Calu3 (cell line): ENCODE measurements at regions not wholly inside any gene's neighbourhood (a gene's known extent, or its start where the extent isn't known, plus 50 kb on each side); places are given as distances from the start of the nearest gene placed in this dataset.

Experiments
- BruUV-seq: library from RNA; stranded (reverse); fragments of 400-500 nt; replicated peaks from 2 replicates; lab custom pipeline; 2021; lab: Mats Ljungman, UMichigan
- CTCF ChIA-PET: fragments of 300-600 bp; sonication (Branson Sonifier 250); formaldehyde crosslinking; loops from one replicate; lab custom pipeline; 2022; ENCODE audit warnings: antibody characterized with exemption; lab: Charles Lee
- DNase-seq: peaks from one replicate; pipeline ENCODE4 v3.0.0; 2022
- H3K27ac Mint-ChIP-seq: one replicate; pipeline ENCODE4 v1.8.0; 2022; ENCODE audit warnings: mixed read lengths; ENCODE audit not compliant: unreplicated experiment
- H3K27me3 Mint-ChIP-seq: one replicate; pipeline ENCODE4 v1.8.0; 2022; ENCODE audit warnings: mixed read lengths; ENCODE audit not compliant: unreplicated experiment
- H3K36me3 Mint-ChIP-seq: one replicate; pipeline ENCODE4 v1.8.0; 2022; ENCODE audit warnings: mild to moderate bottlenecking, moderate library complexity, mixed read lengths; ENCODE audit not compliant: insufficient read depth, unreplicated experiment
- H3K4me1 Mint-ChIP-seq: one replicate; pipeline ENCODE4 v1.8.0; 2022; ENCODE audit warnings: mild to moderate bottlenecking, low read depth, mixed read lengths; ENCODE audit not compliant: unreplicated experiment
- H3K4me3 Mint-ChIP-seq: one replicate; pipeline ENCODE4 v1.8.0; 2022; ENCODE audit warnings: mild to moderate bottlenecking, low read depth, moderate library complexity, mixed read lengths; ENCODE audit not compliant: unreplicated experiment
- H3K9me3 Mint-ChIP-seq: one replicate; pipeline ENCODE4 v1.8.0; 2022; ENCODE audit warnings: low read depth, mixed read lengths; ENCODE audit not compliant: unreplicated experiment
- intact Hi-C: fragments of 100-400 bp; cut with micrococcal nuclease; formaldehyde crosslinking; loops from one replicate; pipeline ENCODE4 v1.10.0; 2022; ENCODE audit not compliant: unreplicated experiment
- TF ChIP-seq, protein P1 (sequence below): fragments of 200-600 bp; IDR thresholded peaks from one replicate; pipeline ENCODE4 v1.8.0; 2022; ENCODE audit warnings: antibody characterized with exemption; ENCODE audit not compliant: unreplicated experiment

DNA sequence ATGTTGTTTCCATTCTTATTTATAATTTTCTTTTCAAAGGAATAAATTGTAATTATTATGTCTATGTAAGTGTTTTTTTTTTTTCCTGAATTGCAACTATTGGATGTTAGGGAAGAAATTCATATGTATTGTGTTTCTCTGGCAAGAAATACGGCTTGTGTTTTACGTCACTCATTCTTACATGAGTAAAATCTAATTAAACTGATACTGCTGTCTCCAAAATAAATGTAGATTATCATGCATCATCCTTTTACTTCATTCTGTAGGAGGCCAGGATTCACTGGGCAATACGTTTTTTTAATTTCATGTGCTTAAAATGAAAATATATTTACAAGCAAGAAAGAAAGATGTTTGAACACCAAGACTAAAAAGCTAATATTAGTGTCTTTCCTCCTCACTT is 590.8 kb downstream of the OTOL1 start:
- no peak for DNase-seq
- Mint-ChIP-seq H3K4me3 (no peak overlapping the region), H3K9me3 (no peaks in the 10 kb centered on the region), H3K4me1 (no peaks in the 10 kb centered on the region), H3K36me3 (no peaks in the 10 kb centered on the region), H3K27me3 (no peaks in the 10 kb centered on the region), H3K27ac (no peak overlapping the region)
- no TSS peak for BruUV-seq
- TF ChIP-seq, protein P1, sequence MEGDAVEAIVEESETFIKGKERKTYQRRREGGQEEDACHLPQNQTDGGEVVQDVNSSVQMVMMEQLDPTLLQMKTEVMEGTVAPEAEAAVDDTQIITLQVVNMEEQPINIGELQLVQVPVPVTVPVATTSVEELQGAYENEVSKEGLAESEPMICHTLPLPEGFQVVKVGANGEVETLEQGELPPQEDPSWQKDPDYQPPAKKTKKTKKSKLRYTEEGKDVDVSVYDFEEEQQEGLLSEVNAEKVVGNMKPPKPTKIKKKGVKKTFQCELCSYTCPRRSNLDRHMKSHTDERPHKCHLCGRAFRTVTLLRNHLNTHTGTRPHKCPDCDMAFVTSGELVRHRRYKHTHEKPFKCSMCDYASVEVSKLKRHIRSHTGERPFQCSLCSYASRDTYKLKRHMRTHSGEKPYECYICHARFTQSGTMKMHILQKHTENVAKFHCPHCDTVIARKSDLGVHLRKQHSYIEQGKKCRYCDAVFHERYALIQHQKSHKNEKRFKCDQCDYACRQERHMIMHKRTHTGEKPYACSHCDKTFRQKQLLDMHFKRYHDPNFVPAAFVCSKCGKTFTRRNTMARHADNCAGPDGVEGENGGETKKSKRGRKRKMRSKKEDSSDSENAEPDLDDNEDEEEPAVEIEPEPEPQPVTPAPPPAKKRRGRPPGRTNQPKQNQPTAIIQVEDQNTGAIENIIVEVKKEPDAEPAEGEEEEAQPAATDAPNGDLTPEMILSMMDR, result no peak
- CTCF ChIA-PET, result interaction anchor here (0.7 kb wide), 1 partner anchor 242 kb away, joined by 4 read pairs; no protein-coding TSS in a partner anchor
- intact Hi-C loops, result no loop called here

DNA sequence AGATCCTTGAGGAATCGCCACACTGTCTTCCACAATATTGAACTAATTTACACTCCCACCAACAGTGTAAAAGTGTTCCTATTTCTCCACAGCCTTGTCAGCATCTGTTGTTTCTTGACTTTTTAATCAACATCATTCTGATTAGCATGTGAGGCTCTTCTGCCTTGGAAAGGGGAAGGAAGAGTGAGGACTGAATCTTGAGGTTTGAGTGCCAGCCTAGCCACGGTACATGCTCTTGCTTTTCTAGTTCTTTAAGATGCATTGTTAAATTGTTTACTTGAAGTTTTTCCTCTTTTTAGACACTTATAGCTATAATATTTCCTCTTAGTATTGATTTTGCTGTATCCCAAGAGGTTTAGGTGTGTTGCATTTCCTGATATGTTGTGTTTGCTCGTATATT is 596.1 kb downstream of the OTOL1 start:
- peaks cover 2% of the 10 kb centered on the region for H3K9me3 Mint-ChIP-seq
- no peak overlapping the region for H3K4me3 Mint-ChIP-seq
- DNase-seq, result no peak
- H3K27me3 Mint-ChIP-seq, result no peaks in the 10 kb centered on the region
- H3K36me3 Mint-ChIP-seq, result no peaks in the 10 kb centered on the region
- CTCF ChIA-PET, result interaction anchor here (0.7 kb wide), 1 partner anchor 500 kb away, joined by 3 read pairs; no protein-coding TSS in a partner anchor
- H3K27ac Mint-ChIP-seq, result no peak overlapping the region
- intact Hi-C loops, result no loop called here
- BruUV-seq, result no TSS peak
- TF ChIP-seq, protein P1, result no peak
- H3K4me1 Mint-ChIP-seq, result no peaks in the 10 kb centered on the region

DNA sequence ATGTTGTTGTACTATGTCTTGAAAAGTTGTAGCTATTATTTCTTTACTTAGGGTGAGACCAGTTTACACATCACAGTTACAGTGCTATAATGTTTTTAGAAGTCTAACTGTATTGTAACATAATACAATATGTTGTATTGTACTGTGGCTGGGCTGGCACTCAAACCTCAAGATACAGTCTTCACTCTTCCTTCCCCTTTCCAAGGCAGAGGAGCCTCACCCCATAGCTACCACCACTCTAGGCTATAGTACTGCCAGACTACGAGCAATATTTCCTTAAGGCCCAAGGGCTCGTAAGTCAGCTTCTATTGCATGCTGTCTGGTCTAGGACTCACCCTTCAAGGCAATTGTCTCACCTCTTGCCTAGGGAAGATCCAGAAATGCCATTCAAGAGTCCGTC is 597.7 kb downstream of the OTOL1 start:
- no peaks in the 10 kb centered on the region for H3K4me1 Mint-ChIP-seq
- TF ChIP-seq, protein P1, result no peak

DNA sequence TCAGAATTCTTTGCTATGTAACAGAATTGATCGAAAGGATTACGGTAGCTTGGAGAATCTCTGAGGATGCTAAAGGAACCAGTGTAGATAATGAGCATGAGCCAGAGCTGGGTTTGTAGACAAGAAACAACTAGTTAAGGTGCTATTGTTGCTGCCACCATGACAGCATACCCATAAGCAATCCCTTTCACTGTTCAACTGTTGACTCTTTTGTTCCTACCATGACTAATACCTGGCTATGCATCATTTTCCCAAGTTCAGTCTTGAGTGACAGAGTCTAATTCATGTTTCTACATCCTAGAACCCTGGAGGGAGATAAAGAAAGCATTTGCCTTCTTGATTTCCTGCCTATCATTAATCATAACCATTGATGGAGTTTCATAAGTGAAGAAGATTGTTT is 600.3 kb downstream of the OTOL1 start:
- Mint-ChIP-seq H3K4me1 (no peaks in the 10 kb centered on the region), H3K36me3 (no peaks in the 10 kb centered on the region), H3K27me3 (no peaks in the 10 kb centered on the region), H3K9me3 (peaks cover 2% of the 10 kb centered on the region), H3K4me3 (no peak overlapping the region), H3K27ac (no peak overlapping the region)
- intact Hi-C loops, result no loop called here
- CTCF ChIA-PET, result interaction anchor here (0.6 to 0.7 kb wide), 2 partner anchors 8 to 240 kb away, joined by 3 read pairs; no protein-coding TSS in a partner anchor
- TF ChIP-seq, protein P1, result no peak
- DNase-seq, result no peak
- BruUV-seq, result no TSS peak

More for the DNA sequence above, 597.7 kb downstream of the OTOL1 start:
- intact Hi-C loops, result no loop called here
- DNase-seq, result no peak
- Mint-ChIP-seq H3K36me3 (no peaks in the 10 kb centered on the region), H3K9me3 (peaks cover 2% of the 10 kb centered on the region), H3K27me3 (no peaks in the 10 kb centered on the region), H3K27ac (no peak overlapping the region), H3K4me3 (no peak overlapping the region)
- no TSS peak for BruUV-seq
- CTCF ChIA-PET, result interaction anchor here (0.7 kb wide), 1 partner anchor 1108 kb away, joined by 6 read pairs; no protein-coding TSS in a partner anchor
